WTC11 (cell line): ENCODE measurements at regions not wholly inside any gene's neighbourhood (a gene's known extent, or its start where the extent isn't known, plus 50 kb on each side); places are given as distances from the start of the nearest gene placed in this dataset.

Source experiments
- ATAC-seq: fragments of 200-7000 bp; cut with Tn5 transposase; 2 replicates; pipeline ENCODE4 v1.10.0; 2021; ENCODE audit warnings: mild to moderate bottlenecking, moderate library complexity
- CTCF ChIA-PET: fragments of 300-600 bp; sonication (Branson Sonifier 250); formaldehyde crosslinking; loops from one replicate; lab custom pipeline; 2021; ENCODE audit warnings: antibody characterized with exemption; lab: Charles Lee
- POLR2A ChIA-PET: fragments of 350-600 bp; sonication (Branson Sonifier 250); formaldehyde crosslinking; loops from one replicate; lab custom pipeline; 2021; ENCODE audit warnings: antibody characterized with exemption; lab: Charles Lee
- DNase-seq: peaks from one replicate; pipeline ENCODE4 v3.0.0; 2021; ENCODE audit warnings: low spot score
- H3K27ac Mint-ChIP-seq: 2 replicates; pipeline ENCODE4 v1.8.0; 2021; ENCODE audit warnings: mixed read lengths
- H3K27me3 Mint-ChIP-seq: 2 replicates; pipeline ENCODE4 v1.8.0; 2021; ENCODE audit warnings: low read depth, mild to moderate bottlenecking, moderate library complexity, mixed read lengths
- H3K36me3 Mint-ChIP-seq: 2 replicates; pipeline ENCODE4 v1.8.0; 2021; ENCODE audit warnings: mixed read lengths
- H3K4me1 Mint-ChIP-seq: 2 replicates; pipeline ENCODE4 v1.8.0; 2022; ENCODE audit warnings: mixed read lengths
- H3K4me3 Mint-ChIP-seq: 2 replicates; pipeline ENCODE4 v1.8.0; 2021; ENCODE audit warnings: mild to moderate bottlenecking, moderate library complexity, mixed read lengths
- H3K9me3 Mint-ChIP-seq: 2 replicates; pipeline ENCODE4 v1.8.0; 2021; ENCODE audit warnings: mixed read lengths
- CREM ChIP-seq: sonication (generic); formaldehyde crosslinking; IDR thresholded peaks from 2 replicates; pipeline ENCODE4 v1.8.1; 2022; ENCODE audit warnings: mild to moderate bottlenecking, missing genetic modification reagents, moderate library complexity
- ESRRA ChIP-seq: sonication (generic); formaldehyde crosslinking; IDR thresholded peaks from 2 replicates; pipeline ENCODE4 v1.8.1; 2022; ENCODE audit warnings: mild to moderate bottlenecking, missing genetic modification reagents, borderline replicate concordance
- FOXK1 ChIP-seq: sonication (generic); formaldehyde crosslinking; IDR thresholded peaks from 2 replicates; pipeline ENCODE4 v1.8.0; 2022; ENCODE audit warnings: mild to moderate bottlenecking, moderate library complexity, missing genetic modification reagents
- GRHL2 ChIP-seq: fragments of 250-450 bp; sonication (Bioruptor Pico); IDR thresholded peaks from 2 replicates; pipeline ENCODE4 v1.8.0; 2022; ENCODE audit warnings: mild to moderate bottlenecking, moderate library complexity; ENCODE audit not compliant: insufficient replicate concordance, severe bottlenecking
- MYBL2 ChIP-seq: sonication (generic); formaldehyde crosslinking; IDR thresholded peaks from 2 replicates; pipeline ENCODE4 v1.8.1; 2023; ENCODE audit warnings: mild to moderate bottlenecking, moderate library complexity, missing genetic modification reagents
- TEAD1 ChIP-seq: sonication (generic); formaldehyde crosslinking; IDR thresholded peaks from 2 replicates; pipeline ENCODE4 v1.8.0; 2022; ENCODE audit warnings: mild to moderate bottlenecking, missing genetic modification reagents
- ZNF121 ChIP-seq: sonication (generic); formaldehyde crosslinking; IDR thresholded peaks from 2 replicates; pipeline ENCODE4 v1.8.0; 2023; ENCODE audit warnings: missing genetic modification reagents
- ZNF138 ChIP-seq: sonication (generic); formaldehyde crosslinking; conservative IDR thresholded peaks from 2 replicates; pipeline ENCODE4 v1.8.1; 2022; ENCODE audit warnings: mild to moderate bottlenecking, moderate library complexity, missing genetic modification reagents
- ZNF219 ChIP-seq: sonication (generic); formaldehyde crosslinking; IDR thresholded peaks from 2 replicates; pipeline ENCODE4 v1.8.0; 2023; ENCODE audit warnings: missing genetic modification reagents, mild to moderate bottlenecking, borderline replicate concordance
- ZNF232 ChIP-seq: sonication (generic); formaldehyde crosslinking; IDR thresholded peaks from 2 replicates; pipeline ENCODE4 v1.8.0; 2022; ENCODE audit warnings: mild to moderate bottlenecking, missing genetic modification reagents
- ZNF263 ChIP-seq: sonication (generic); formaldehyde crosslinking; IDR thresholded peaks from 2 replicates; pipeline ENCODE4 v1.8.1; 2022; ENCODE audit warnings: low read depth, mild to moderate bottlenecking, moderate library complexity, missing genetic modification reagents
- ZNF396 ChIP-seq: fragments of 250-450 bp; sonication (Bioruptor Pico); IDR thresholded peaks from 2 replicates; pipeline ENCODE4 v1.8.0; 2021; ENCODE audit warnings: mild to moderate bottlenecking, moderate library complexity, borderline replicate concordance
- ZNF423 ChIP-seq: fragments of 250-450 bp; sonication (Bioruptor Pico); IDR thresholded peaks from 2 replicates; pipeline ENCODE4 v2.1.2; 2022; ENCODE audit warnings: mild to moderate bottlenecking, moderate library complexity
- TF ChIP-seq, protein P1 (sequence below): sonication (generic); formaldehyde crosslinking; IDR thresholded peaks from 2 replicates; pipeline ENCODE4 v1.8.1; 2023; ENCODE audit warnings: mild to moderate bottlenecking, missing genetic modification reagents, borderline replicate concordance
- TF ChIP-seq, protein P2 (sequence below): fragments of 250-450 bp; sonication (Bioruptor Pico); conservative IDR thresholded peaks from 2 replicates; pipeline ENCODE4 v1.9.0; 2021; ENCODE audit warnings: mild to moderate bottlenecking
- TF ChIP-seq, protein P3 (sequence below): sonication (generic); formaldehyde crosslinking; IDR thresholded peaks from 2 replicates; pipeline ENCODE4 v1.8.0; 2022; ENCODE audit warnings: mild to moderate bottlenecking, missing genetic modification reagents
- TF ChIP-seq, protein P4 (sequence below): sonication (generic); formaldehyde crosslinking; IDR thresholded peaks from 2 replicates; pipeline ENCODE4 v1.8.1; 2022; ENCODE audit warnings: low read depth, missing genetic modification reagents, borderline replicate concordance
- TF ChIP-seq, protein P5 (sequence below): sonication (generic); formaldehyde crosslinking; IDR thresholded peaks from 2 replicates; pipeline ENCODE4 v1.8.1; 2023; ENCODE audit warnings: mild to moderate bottlenecking, missing genetic modification reagents
- TF ChIP-seq, protein P6 (sequence below): sonication (generic); formaldehyde crosslinking; IDR thresholded peaks from 2 replicates; pipeline ENCODE4 v1.8.1; 2022; ENCODE audit warnings: mild to moderate bottlenecking, missing genetic modification reagents, moderate library complexity, borderline replicate concordance
- TF ChIP-seq, protein P7 (sequence below): fragments of 250-450 bp; sonication (Bioruptor Pico); IDR thresholded peaks from 2 replicates; pipeline ENCODE4 v1.9.0; 2021; ENCODE audit warnings: mild to moderate bottlenecking, borderline replicate concordance

DNA sequence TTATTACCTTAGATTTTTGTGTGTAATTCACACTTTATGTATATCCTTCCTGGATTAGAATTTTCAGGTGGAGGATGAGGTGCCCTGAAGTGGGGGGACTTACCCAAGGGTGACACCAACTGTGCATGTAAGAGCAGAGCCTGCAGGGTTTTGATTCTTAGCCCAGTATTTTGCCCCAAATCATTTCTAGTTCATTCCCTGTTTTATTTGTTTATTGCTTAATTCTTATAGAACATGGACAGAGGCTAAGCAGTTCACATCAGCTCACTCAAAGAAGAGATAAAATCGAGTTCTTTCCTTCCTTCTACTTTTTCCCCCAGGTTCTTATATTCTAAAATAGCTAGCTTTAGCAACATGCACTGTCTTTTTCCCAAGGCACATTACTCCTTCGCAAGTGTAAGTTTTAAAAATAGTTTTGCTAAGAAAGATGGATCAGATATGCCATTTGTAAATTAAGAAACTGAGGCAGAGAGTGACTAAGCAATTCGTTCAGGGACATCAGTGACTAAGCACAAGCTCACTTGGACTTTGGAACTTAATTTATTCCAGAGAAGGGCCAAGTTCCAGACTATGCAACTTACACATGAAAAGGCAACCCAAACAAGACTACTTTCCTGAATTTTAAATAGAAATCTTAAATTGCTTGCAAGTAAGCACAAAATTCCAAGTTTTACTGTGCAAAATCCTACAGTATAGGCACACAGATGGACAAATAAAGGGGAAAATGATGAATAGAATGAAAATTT lies 427.9 kb upstream of the POU3F3 start:
- DNase-seq (no peak), ATAC-seq (no peak)
- TF ChIP-seq, protein P1, sequence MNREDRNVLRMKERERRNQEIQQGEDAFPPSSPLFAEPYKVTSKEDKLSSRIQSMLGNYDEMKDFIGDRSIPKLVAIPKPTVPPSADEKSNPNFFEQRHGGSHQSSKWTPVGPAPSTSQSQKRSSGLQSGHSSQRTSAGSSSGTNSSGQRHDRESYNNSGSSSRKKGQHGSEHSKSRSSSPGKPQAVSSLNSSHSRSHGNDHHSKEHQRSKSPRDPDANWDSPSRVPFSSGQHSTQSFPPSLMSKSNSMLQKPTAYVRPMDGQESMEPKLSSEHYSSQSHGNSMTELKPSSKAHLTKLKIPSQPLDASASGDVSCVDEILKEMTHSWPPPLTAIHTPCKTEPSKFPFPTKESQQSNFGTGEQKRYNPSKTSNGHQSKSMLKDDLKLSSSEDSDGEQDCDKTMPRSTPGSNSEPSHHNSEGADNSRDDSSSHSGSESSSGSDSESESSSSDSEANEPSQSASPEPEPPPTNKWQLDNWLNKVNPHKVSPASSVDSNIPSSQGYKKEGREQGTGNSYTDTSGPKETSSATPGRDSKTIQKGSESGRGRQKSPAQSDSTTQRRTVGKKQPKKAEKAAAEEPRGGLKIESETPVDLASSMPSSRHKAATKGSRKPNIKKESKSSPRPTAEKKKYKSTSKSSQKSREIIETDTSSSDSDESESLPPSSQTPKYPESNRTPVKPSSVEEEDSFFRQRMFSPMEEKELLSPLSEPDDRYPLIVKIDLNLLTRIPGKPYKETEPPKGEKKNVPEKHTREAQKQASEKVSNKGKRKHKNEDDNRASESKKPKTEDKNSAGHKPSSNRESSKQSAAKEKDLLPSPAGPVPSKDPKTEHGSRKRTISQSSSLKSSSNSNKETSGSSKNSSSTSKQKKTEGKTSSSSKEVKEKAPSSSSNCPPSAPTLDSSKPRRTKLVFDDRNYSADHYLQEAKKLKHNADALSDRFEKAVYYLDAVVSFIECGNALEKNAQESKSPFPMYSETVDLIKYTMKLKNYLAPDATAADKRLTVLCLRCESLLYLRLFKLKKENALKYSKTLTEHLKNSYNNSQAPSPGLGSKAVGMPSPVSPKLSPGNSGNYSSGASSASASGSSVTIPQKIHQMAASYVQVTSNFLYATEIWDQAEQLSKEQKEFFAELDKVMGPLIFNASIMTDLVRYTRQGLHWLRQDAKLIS (CRISPR knock-in tag) = no peak
- TF ChIP-seq ZNF219 (CRISPR knock-in tag) (no peak), ZNF396 (CRISPR knock-in tag) (no peak), FOXK1 (CRISPR knock-in tag) (no peak), ESRRA (CRISPR knock-in tag) (no peak), ZNF232 (CRISPR knock-in tag) (no peak), ZNF121 (CRISPR knock-in tag) (no peak), MYBL2 (CRISPR knock-in tag) (no peak), ZNF263 (CRISPR knock-in tag) (no peak), GRHL2 (CRISPR knock-in tag) (no peak), TEAD1 (CRISPR knock-in tag) (no peak), ZNF138 (CRISPR knock-in tag) (no peak), ZNF423 (CRISPR knock-in tag) (no peak), CREM (CRISPR knock-in tag) (no peak)
- TF ChIP-seq, protein P2, sequence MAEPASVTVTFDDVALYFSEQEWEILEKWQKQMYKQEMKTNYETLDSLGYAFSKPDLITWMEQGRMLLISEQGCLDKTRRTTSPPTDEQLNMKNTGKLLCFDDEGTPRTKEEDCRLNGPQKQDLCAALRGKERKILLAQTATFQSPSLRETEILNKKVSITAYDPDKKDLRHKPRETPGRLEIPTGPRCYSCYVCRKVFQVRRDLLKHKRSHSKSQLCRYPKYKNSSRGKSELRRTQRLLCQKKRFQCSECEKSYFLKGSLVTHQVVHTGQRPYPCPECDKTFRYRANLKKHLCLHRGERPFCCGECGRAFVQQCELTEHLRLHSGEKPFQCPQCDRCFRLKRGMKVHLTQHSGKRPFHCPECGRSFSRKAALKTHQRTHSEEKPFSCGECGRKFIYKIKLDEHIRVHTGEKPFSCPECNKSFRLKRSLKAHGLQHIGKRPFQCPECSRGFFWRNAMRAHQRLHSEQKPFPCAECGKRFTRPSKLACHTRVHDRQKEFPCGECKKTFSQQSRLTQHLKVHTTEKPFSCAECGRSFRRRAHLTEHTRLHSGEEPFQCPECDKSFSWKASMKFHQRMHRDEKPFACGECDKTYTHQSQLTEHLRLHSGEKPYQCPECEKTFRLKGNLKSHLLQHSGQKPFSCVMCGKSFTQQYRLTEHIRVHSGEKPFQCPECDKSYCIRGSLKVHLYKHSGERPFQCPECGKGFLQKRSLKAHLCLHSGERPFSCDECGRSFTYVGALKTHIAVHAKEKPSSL (CRISPR knock-in tag) = no peak
- TF ChIP-seq, protein P3, sequence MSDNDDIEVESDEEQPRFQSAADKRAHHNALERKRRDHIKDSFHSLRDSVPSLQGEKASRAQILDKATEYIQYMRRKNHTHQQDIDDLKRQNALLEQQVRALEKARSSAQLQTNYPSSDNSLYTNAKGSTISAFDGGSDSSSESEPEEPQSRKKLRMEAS (CRISPR knock-in tag) = no peak
- TF ChIP-seq, protein P4, sequence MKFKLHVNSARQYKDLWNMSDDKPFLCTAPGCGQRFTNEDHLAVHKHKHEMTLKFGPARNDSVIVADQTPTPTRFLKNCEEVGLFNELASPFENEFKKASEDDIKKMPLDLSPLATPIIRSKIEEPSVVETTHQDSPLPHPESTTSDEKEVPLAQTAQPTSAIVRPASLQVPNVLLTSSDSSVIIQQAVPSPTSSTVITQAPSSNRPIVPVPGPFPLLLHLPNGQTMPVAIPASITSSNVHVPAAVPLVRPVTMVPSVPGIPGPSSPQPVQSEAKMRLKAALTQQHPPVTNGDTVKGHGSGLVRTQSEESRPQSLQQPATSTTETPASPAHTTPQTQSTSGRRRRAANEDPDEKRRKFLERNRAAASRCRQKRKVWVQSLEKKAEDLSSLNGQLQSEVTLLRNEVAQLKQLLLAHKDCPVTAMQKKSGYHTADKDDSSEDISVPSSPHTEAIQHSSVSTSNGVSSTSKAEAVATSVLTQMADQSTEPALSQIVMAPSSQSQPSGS (CRISPR knock-in tag) = no peak
- TF ChIP-seq, protein P5, sequence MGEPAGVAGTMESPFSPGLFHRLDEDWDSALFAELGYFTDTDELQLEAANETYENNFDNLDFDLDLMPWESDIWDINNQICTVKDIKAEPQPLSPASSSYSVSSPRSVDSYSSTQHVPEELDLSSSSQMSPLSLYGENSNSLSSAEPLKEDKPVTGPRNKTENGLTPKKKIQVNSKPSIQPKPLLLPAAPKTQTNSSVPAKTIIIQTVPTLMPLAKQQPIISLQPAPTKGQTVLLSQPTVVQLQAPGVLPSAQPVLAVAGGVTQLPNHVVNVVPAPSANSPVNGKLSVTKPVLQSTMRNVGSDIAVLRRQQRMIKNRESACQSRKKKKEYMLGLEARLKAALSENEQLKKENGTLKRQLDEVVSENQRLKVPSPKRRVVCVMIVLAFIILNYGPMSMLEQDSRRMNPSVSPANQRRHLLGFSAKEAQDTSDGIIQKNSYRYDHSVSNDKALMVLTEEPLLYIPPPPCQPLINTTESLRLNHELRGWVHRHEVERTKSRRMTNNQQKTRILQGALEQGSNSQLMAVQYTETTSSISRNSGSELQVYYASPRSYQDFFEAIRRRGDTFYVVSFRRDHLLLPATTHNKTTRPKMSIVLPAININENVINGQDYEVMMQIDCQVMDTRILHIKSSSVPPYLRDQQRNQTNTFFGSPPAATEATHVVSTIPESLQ (CRISPR knock-in tag) = no peak
- TF ChIP-seq, protein P6, sequence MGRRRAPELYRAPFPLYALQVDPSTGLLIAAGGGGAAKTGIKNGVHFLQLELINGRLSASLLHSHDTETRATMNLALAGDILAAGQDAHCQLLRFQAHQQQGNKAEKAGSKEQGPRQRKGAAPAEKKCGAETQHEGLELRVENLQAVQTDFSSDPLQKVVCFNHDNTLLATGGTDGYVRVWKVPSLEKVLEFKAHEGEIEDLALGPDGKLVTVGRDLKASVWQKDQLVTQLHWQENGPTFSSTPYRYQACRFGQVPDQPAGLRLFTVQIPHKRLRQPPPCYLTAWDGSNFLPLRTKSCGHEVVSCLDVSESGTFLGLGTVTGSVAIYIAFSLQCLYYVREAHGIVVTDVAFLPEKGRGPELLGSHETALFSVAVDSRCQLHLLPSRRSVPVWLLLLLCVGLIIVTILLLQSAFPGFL = no peak
- TF ChIP-seq, protein P7, sequence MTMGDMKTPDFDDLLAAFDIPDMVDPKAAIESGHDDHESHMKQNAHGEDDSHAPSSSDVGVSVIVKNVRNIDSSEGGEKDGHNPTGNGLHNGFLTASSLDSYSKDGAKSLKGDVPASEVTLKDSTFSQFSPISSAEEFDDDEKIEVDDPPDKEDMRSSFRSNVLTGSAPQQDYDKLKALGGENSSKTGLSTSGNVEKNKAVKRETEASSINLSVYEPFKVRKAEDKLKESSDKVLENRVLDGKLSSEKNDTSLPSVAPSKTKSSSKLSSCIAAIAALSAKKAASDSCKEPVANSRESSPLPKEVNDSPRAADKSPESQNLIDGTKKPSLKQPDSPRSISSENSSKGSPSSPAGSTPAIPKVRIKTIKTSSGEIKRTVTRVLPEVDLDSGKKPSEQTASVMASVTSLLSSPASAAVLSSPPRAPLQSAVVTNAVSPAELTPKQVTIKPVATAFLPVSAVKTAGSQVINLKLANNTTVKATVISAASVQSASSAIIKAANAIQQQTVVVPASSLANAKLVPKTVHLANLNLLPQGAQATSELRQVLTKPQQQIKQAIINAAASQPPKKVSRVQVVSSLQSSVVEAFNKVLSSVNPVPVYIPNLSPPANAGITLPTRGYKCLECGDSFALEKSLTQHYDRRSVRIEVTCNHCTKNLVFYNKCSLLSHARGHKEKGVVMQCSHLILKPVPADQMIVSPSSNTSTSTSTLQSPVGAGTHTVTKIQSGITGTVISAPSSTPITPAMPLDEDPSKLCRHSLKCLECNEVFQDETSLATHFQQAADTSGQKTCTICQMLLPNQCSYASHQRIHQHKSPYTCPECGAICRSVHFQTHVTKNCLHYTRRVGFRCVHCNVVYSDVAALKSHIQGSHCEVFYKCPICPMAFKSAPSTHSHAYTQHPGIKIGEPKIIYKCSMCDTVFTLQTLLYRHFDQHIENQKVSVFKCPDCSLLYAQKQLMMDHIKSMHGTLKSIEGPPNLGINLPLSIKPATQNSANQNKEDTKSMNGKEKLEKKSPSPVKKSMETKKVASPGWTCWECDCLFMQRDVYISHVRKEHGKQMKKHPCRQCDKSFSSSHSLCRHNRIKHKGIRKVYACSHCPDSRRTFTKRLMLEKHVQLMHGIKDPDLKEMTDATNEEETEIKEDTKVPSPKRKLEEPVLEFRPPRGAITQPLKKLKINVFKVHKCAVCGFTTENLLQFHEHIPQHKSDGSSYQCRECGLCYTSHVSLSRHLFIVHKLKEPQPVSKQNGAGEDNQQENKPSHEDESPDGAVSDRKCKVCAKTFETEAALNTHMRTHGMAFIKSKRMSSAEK (CRISPR knock-in tag) = no peak
- H3K9me3 Mint-ChIP-seq = no peaks in the 10 kb centered on the region
- no peaks in the 10 kb centered on the region for H3K36me3 Mint-ChIP-seq
- CTCF ChIA-PET = no interaction called here
- H3K27me3 Mint-ChIP-seq = no peaks in the 10 kb centered on the region
- H3K27ac Mint-ChIP-seq = no peak overlapping the region
- POLR2A ChIA-PET = no interaction called here
- H3K4me1 Mint-ChIP-seq = peaks cover 14% of the 10 kb centered on the region
- H3K4me3 Mint-ChIP-seq = no peak overlapping the region
